SK-N-MC (cell line): ENCODE measurements at regions not wholly inside any gene's neighbourhood (a gene's known extent, or its start where the extent isn't known, plus 50 kb on each side); places are given as distances from the start of the nearest gene placed in this dataset.

Experiments used
- EZH2 ChIP-seq: fragments of 200-600 bp; sonication (generic); IDR thresholded peaks from one replicate; pipeline ENCODE4 v1.6.1; 2017; ENCODE audit warnings: antibody characterized with exemption
- FOXP2 ChIP-seq: optimal IDR thresholded peaks from 2 replicates; pipeline ENCODE3; 2011; ENCODE audit warnings: mild to moderate bottlenecking, moderate library complexity; ENCODE audit not compliant: insufficient read depth; ENCODE audit errors: extremely low read length, control extremely low read depth
- POLR2AphosphoS5 ChIP-seq: IDR thresholded peaks from 2 replicates; pipeline ENCODE4 v1.6.1; 2012; ENCODE audit warnings: mild to moderate bottlenecking, low read depth, low read length, borderline replicate concordance

DNA sequence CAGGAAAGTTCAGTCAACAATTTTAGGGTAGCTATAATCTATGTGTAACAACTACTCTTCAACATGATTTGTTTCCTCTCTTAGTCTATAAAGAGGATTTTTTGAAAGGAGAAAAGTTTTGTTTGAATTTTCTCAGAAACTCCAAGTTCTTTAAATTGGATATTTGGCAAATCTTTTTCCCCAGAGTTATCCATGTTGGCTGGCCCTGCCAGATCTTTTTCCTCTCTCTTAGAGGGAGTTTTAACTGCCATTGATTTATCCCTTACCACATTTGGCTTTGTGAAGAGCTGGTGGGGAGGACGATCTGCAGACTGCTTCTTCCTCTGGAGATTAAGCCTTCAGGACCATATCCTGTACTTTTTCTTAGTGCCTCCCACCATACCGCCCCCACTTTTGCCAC is 64.9 kb upstream of the ROPN1 start:
- no peak for TF ChIP-seq POLR2AphosphoS5
- TF ChIP-seq EZH2 = no peak
- TF ChIP-seq FOXP2 = no peak
